Cerebellar cortex (tissue), 1 donor: ENCODE measurements at regions not wholly inside any gene's neighbourhood (a gene's known extent, or its start where the extent isn't known, plus 50 kb on each side); places are given as distances from the start of the nearest gene placed in this dataset.

Source experiments
- DNase-seq: peaks from one replicate; pipeline ENCODE4 v3.0.0-alpha.2; 2015; ENCODE audit warnings: low spot score

DNA sequence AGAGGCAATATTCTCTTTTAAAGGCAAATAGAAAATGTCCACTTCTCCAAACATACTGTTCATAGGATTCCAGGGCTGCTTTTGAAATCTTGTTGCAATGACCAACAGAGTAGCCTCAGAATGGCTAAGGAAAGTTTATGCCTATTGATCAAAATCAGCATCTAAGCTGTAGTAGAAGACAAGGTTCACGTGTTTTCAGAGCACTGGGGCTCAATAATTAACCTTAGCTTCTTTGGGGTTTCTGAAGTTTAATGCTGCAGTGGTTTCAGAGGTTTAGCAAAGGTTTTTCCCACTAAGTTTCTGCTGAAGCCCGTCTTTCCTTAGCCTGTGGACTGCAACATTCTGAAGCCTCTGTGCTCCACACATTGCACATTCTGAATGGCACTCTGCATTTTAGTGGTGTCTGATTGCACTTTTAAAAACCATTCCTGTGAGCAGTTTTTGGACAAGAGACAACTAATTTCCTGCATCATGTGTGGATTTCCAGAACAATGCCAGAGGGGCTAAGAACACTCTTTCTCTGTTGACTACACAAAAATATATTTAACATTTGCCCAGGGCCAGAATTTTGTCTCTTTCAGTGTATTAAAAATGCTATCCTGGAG lies 342.5 kb downstream of the PTEN start:
- peak; percentile 22 for DNase-seq

DNA sequence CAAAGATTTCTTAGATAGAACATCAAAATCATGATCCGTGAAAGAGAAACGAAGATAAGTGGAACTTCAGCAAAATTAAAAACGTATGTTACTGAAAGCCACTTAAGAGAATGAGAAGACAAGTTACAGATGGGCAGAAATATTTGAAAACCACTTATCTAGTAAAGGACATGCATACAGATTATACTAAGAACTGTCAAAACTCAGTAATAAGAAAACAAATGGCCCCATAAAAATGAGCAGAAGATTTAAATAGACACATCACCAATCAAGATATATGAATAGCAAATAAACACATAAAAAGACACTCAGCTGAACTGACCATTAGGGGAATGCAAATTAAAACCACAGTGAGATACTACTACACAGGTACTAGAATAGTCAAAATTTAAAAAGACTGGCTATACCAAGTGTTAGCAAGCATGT lies 343.7 kb downstream of the PTEN start:
- DNase-seq, result no peak

GRCh38 chr10:88209231-88209630 lies 345.8 kb downstream of the PTEN start:
- DNase-seq, result no peak

- DNase-seq, result no peak
Observed at GRCh38 chr10:88209837-88210561, 346.6 kb downstream of the PTEN start.

DNA sequence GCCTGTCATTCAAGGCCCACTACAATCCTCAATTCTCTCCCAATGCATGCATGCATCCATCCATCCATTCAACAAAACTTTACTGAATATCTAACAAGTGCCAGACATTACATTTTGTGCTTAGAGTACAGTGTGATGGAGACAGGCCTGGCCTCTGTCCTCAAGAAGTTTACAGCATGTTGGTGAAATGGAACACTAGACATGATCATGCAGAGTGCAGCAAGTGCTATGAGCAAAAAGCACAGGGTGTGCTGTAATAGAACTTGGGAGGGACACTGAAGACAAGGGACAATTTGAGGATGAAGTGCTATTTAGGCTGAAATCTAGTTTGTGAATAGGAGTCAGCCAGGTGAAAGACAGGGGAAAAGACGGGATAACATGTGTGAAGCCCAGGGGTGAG lies 347.8 kb downstream of the PTEN start:
- no peak for DNase-seq

- DNase-seq, result no peak
Observed at GRCh38 chr10:88212069-88212468, 348.6 kb downstream of the PTEN start.

DNA sequence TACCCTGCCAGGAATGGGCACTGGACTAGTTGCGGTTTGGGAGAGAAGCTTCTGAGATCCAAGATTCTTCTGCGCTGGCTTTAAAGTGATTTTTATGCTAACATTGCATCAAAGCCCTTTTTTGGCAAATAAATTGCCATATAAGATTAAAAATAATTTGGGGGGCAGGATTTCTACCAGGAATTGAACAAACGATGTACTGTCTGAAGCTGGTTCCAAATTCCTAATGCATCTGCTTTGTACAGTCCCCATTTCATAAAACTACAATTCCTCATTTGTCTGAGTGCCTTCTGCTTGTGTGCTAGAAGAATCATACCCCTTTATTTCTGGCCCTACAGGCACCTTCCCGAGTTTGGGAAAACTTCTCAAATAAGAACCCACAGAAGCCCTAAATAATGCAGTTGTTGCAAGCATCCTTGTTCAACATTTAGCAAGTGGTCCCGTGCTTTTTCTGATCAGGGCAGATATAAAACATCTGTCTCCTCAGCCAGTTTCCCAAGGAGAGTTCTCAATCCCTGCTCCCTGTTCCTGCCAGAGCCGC lies 349.7 kb downstream of the PTEN start:
- no peak for DNase-seq

- no peak for DNase-seq
Observed at GRCh38 chr10:88216976-88217375, 353.6 kb downstream of the PTEN start.

GRCh38 chr10:88218362-88218761 lies 354.9 kb downstream of the PTEN start:
- DNase-seq, result no peak

DNA sequence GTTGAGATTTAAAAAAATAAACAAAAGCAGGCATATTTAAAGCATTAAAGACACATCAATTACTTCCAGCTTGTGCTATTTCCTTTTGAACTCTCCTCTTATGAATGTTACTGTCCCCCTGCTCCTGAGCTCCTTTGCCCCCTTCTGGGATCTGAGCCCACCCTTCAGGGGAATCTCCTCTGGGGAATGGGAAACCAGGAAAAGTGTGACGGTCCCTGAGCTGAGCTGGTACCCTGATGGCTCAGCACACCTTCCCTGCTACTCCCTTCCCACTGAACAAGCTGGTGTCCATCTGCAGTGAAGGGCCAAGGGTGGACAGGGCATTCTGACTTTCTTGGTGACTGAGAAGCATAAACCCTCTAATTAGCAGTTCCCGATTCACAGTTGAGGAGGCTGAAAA lies 356.3 kb downstream of the PTEN start:
- DNase-seq, result no peak

DNA sequence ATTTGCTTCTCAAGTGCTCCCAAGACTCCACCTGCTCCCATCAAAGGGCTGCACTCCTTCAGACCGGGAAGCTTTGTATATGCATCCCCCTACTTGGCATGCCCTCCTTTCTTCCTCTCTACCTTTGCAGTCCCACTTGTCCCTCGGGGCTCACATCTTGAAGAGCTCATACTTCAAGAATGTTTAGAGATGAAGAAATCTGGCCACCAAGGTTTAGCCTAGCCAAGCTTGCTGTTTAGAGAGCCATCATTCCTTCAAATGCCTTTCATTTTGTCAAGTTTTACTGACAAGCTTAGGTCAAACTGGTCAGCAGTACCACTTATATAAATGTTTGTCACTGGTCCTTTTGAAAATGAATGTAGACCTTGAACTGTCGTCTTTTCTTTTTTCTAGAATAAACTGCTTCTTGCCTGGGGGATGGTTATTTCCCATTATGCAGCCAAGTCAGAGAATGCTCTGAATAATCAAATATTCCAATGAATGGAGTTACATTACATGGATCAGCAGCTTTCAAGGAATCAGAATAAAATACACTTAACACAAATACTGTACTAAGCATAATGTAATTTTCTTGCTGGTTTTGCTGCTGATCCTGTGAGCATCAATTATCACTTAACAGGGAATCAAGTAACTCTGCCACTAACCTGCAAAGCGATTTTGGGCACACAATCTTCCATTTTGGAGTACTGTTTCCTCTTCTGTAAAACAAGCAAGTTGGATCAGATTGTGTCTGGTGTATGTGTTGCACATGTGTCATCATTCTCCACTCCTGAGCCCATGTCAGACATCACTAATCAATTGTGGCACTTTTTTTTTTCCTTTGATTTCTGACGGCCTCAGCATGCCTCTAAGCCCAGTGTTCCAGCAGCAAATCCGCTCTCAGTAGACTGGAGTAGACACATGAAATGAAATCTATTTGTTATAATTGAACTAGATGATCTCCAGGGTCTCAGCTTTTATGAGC lies 357.9 kb downstream of the PTEN start:
- DNase-seq, result no peak

GRCh38 chr10:88222881-88223280 lies 359.5 kb downstream of the PTEN start:
- no peak for DNase-seq
